HG02938 (cell line): ENCODE measurements at regions not wholly inside any gene's neighbourhood (a gene's known extent, or its start where the extent isn't known, plus 50 kb on each side); places are given as distances from the start of the nearest gene placed in this dataset.
"Not testable (repeated sequence)": the region's sequence is repeated elsewhere in the genome, so short reads cannot be mapped to it uniquely, and the experiment has no call there.

Experiments
- ATAC-seq: cut with Tn5 transposase; IDR thresholded peaks from one replicate; pipeline ENCODE4 v1.9.1; 2021; ENCODE audit warnings: mild to moderate bottlenecking, moderate library complexity; ENCODE audit not compliant: unreplicated experiment

DNA sequence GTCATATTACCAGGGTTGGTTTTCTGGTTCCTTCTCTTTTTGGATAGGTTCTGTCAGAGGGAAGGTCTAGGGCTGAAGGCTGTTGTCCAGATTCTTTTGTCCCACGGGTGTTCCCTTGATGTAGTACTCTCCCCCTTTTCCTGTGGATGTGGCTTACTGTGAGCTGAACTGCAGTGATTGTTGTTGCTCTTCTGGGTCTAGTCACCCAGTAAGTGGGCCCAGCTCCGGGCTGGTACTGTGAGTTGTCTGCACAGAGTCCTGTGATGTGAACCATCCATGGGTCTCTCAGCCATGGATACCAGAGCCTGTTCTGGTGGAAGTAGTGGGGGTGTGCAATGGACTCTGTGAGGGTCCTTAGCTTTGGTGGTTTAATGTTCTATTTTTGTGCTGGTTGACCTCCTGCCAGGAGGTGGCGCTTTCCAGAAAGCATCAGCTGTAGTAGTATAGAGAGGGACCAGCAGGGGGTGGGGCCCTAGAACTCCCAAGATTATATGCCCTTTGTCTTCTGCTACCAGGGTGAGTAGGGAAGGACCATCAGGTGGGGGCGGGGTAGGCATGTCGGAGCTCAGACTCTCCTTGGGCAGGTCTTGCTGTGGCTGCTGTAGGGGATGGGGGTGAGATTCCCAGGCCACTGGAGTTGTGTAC, 99.4 kb upstream of the CHST15 start:
- ATAC-seq = not testable (repeated sequence)

DNA sequence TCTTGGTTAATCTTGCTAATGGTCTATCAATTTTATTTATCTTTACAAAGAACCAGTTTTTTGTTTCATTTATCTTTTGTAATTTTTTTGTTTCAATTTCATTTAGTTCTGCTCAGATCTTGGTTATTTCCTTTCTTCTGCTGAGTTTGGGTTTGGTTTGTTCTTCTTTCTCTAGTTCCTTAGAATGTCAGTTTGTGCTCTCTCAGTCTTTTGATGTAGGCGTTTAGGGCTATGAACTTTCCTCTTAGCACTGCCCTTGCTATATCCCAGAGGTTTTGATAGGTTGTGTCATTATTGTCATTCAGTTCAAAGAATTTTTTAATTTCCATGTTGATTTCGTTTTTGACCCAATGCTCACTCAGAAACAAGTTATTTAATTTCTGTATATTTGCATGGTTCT, 97.1 kb upstream of the CHST15 start:
- ATAC-seq = not testable (repeated sequence)

DNA sequence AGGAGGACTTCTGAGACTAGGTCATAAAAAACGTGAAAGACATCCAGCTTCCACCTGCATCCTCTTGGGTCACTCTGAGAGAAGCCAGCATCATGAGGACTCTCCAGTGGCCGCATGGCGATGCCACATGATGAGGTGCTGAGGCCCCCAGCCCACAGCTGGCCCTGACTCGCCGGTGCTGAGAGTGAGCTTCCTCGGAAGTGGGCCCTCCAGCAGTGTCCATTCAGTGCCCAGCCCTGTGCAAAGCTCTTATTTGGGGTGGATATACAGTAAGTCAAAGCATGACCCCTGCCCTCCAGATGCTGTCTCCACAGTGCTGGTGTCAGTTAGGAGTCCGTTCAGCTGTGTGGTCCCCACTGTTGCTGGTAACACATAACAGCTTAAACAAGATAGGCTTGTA, 93.6 kb upstream of the CHST15 start:
- no peak for ATAC-seq

GRCh38 chr10:124185084-124185483, 91.7 kb upstream of the CHST15 start:
- no peak for ATAC-seq

DNA sequence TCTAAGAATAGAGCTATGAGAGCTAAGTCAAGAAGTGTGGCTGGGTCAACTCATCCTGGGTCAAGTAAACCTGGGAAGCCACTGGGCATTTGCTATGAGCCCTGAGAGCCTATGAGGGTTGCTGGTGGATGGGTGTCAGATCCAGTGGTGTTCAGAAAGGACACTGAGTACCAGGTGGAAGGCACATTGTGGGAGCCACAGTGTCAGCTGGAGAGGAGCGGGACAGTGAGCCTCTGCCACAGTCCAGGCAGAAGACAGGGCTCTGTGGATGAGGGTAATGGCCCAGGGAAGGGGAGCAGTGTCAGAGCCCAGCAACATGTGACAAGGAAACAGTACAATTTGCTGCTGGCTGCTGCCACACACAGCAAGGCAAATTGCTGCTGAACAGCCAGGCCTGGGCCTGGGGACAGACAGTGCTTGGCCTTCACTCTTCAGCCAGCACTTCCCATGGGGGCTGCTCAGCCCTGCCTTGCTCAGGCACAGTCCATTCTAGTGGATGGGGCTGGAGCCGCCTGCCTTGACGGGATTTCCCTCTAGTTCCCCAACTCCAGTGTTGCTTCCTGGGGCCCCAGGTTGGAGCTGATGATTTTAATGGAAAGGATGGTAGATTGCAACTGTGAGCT, 90.9 kb upstream of the CHST15 start:
- no peak for ATAC-seq

GRCh38 chr10:124183617-124184016, 90.2 kb upstream of the CHST15 start:
- ATAC-seq = no peak

GRCh38 chr10:124182088-124182541, 88.7 kb upstream of the CHST15 start:
- no peak for ATAC-seq

DNA sequence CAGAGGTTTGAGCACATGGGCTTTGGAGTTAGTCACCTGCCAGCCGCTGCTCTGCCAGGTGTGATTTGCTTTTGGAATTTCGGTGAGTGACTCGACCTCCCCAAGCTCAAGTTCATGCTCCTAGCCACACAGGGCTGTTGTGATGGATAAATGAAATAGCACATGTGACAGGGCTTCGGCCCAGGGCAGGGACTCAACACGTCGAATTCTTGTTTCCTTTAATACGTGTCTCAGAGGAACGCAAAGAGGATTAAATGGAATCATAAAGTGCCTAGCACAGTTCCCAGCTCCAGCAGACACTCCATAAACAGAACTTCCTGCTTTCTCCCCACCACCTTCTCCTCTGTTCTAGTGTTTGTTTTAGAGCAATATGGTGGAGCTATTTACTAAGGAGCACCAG, 88.3 kb upstream of the CHST15 start:
- ATAC-seq = no peak

DNA sequence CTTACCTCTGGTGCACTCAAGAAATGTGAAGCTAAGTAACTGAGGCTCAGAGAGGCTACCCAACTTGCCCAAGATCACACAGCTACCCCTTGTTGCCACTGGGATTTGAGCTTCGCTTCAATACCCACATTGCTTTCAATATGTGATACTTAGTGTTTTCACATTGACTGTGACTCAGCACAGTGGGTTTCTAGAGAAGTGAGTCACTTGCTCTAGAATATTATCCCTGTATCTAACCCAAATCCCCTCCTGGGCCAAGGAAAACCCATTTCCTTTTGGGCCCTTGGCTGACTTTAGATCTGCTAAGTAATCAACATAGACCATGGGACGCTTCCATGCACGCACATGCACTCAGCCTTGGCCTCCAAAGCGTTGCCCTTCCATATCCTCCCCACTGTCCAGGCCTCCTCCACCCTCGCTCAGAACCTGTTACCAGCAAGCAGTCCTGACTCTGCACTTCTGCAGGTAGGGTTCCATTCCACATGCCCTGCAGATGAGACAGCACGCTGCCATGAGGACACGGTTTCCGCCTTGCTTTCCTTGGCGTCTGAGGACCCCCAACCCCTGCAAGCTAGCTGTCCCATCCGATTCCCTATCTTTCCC, 87.7 kb upstream of the CHST15 start:
- ATAC-seq = no peak

GRCh38 chr10:124180044-124180745, 86.8 kb upstream of the CHST15 start:
- no peak for ATAC-seq

GRCh38 chr10:124179308-124180043, 86.1 kb upstream of the CHST15 start:
- no peak for ATAC-seq

DNA sequence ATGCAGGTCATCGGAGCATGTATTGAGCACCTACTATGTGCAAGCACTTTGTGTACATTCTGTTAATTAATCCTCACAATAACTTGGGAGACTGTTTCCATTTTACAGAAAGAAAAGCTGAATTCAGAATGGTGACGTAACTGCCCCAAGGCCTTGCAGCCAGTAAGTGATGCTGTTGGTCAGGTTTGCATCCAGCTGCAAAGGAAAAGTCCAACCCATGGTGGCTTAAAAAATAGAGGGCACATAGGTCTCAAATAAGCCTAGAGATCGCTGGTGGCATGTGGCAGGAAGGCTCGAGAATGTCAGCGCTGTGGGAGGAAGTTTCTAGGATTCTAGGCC, 83.8 kb upstream of the CHST15 start:
- ATAC-seq = no peak

DNA sequence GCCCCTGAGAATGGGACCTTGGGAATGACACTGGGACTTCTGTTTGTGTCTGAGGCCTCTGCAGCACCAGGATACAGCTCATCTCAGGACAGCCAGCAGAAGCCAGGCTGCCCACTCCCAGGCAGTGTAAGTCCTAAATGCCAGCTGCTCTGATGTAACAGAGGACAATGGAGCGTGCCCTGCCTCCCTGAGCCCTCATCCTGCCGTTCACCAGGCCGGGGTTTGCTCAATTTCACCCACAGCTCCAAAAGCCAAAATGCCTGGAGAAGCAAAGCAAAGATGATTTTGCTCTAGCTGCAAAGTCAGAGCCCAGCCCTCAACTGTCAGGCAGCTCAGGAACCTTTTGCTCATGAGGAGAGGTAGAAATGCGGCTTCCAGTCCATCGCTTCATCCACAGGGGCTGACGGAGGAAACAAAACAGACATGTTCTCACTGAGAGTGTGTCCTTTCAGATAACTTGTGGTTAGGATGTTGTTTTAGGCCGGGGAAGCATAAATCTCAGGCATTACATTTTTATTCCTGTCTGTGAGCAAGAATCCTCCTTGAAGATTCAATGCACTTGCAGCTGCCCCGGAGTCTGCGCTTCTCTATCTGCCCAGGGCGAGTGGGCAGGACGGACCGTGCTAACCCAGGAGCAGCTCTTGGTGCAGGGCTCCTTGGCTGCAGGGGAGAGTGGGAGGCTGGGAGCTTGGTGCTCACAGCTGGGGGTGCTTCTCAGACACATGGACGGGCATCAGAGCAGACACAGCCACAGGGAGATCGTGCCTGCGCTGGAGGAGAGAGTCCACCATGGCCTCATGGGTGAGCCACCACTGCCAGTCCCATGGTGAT, 83.2 kb upstream of the CHST15 start:
- ATAC-seq = no peak

- ATAC-seq = no peak
Measured at GRCh38 chr10:124175701-124176348, 82.4 kb upstream of the CHST15 start.

DNA sequence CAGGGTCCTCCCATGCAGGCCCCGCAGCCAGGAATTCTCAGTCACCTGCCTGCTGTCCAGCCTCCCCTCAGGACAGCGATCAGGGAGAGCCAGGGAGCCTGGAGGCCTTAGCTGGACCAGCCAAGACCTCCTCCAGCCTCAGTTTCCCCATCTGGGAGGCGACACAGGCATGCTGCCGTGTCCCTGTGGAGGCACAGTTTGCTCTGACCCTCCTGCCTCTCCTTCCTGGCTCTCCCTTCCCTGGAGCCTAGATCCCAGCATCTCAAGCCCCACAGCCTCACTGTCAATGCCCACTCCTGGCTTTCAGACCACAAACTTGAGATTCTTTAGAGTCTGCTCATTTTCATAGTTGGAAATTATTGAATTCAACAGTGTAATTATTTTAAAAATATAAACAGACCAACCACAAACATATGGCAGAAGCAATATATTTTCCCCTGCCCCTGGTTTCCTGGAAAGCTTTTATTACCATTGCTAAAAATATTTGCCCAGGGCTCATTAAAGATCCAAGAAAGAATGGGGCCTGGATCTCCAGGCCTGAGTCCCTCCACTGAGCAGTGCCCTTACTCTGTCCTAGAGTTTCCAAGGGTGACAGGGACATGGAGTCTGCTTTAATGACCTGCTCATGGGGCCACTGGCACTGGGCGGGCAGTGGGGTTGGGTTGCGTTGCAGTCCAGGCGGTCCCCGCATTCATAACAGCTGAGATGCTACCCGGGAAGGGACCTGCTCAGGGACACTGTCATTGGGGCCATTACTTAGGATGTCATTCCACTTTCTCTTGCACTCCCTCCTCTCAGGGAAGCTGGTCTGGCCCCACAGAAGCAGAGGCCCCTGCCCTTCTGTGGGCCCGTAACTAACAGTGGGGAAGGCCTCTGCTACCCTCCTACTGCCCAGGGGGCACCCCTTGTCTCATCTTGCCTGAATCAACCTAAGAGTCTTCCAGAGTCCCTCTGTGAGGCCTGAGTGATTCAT, 81.6 kb upstream of the CHST15 start:
- ATAC-seq = no peak

- no peak for ATAC-seq
Measured at GRCh38 chr10:124174071-124174566, 80.7 kb upstream of the CHST15 start.

DNA sequence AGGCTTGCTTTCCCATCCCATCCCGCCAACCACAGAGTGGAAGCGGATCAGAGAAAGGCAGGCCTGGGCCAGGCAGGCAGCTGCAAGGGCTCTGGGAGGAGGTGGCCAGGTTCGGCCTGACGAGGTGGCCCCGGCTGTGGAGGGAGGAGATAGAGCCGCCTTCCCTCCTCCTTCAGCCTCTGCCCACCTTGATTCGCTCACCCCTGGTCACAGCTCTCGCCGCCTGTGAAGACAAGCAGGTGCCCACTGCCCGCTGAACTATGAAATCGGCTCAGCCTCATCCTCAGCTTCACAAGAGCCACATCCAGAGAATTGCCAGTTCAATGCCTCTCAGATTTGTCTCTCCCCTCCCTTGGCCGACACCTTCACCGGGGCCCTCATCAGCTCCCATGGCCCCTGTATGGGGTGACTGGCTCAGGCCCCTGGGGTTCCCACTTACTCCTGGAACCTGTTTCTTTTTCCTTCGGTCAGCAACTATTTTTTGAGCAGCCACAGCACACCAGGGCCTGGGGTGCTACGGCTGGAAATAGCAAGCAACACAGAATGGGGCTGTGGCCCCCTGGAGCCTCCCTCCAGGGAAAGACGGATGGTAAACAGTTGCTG, 80.0 kb upstream of the CHST15 start:
- no peak for ATAC-seq
